Ascending aorta (tissue), 2 donors: ENCODE measurements at regions not wholly inside any gene's neighbourhood (a gene's known extent, or its start where the extent isn't known, plus 50 kb on each side); places are given as distances from the start of the nearest gene placed in this dataset.

ENCODE experiments used
- DNase-seq, 2 donors: peaks; one replicate each; pipeline ENCODE4 v3.0.0-alpha.2; 2019; ENCODE audit warnings: low spot score in 2 of 2
- H3K27ac ChIP-seq, 2 donors: fragments of 200-600 bp; sonication (generic); one replicate each; pipeline ENCODE4 v1.5.1; 2016 to 2017; ENCODE audit warnings: mild to moderate bottlenecking in 1 of 2
- H3K27me3 ChIP-seq: fragments of 200-600 bp; sonication (generic); one replicate; pipeline ENCODE4 v1.5.1; 2017
- H3K36me3 ChIP-seq, 2 donors: fragments of 200-600 bp; sonication (generic); one replicate each; pipeline ENCODE4 v1.5.1; 2016
- H3K4me1 ChIP-seq, 2 donors: fragments of 200-600 bp; sonication (generic); one replicate each; pipeline ENCODE4 v1.5.1; 2016 to 2017; ENCODE audit warnings: mild to moderate bottlenecking in 1 of 2
- H3K4me3 ChIP-seq, 2 donors: fragments of 200-600 bp; sonication (generic); one replicate each; pipeline ENCODE4 v1.5.1; 2016 to 2017; ENCODE audit warnings: mild to moderate bottlenecking in 1 of 2
- H3K9me3 ChIP-seq, 2 donors: fragments of 200-600 bp; sonication (generic); one replicate each; pipeline ENCODE4 v1.5.1; 2016
- CTCF ChIP-seq, 3 experiments: fragments of 200-600 bp in 2 of 3; fragments of 450-650 bp in 1 of 3; sonication (generic) in 2 of 3; IDR thresholded peaks; one replicate each; pipeline ENCODE4 v1.5.1; 2016 to 2019; ENCODE audit warnings: antibody characterized with exemption in 3 of 3, mild to moderate bottlenecking in 1 of 3, moderate library complexity in 1 of 3
- intact Hi-C: fragments of 100-400 bp; cut with DNase I; formaldehyde crosslinking; loops from one replicate; pipeline ENCODE4 v1.15.1; 2023

- H3K36me3 ChIP-seq: no peaks in the 10 kb centered on the region
- no peak for DNase-seq
- no peak overlapping the region for H3K4me3 ChIP-seq
- no peak overlapping the region for H3K27ac ChIP-seq
- H3K4me1 ChIP-seq: no peaks in the 10 kb centered on the region
- no peaks in the 10 kb centered on the region for H3K9me3 ChIP-seq
- no peak for TF ChIP-seq CTCF (IDR thresholded peaks at IDR 0.05)
- intact Hi-C loops: no loop called here
- H3K27me3 ChIP-seq: no peaks in the 10 kb centered on the region
These were observed 514.8 kb upstream of the TENM3 start for GRCh38 chr4:181728305-181728966.

- intact Hi-C loops: no loop called here
- Histone ChIP-seq H3K27ac (no peak overlapping the region), H3K9me3 (no peaks in the 10 kb centered on the region), H3K36me3 (no peaks in the 10 kb centered on the region), H3K27me3 (no peaks in the 10 kb centered on the region), H3K4me1 (no peaks in the 10 kb centered on the region), H3K4me3 (no peak overlapping the region)
- TF ChIP-seq CTCF (IDR thresholded peaks at IDR 0.05): no peak
- DNase-seq: no peak
These were observed 511.3 kb upstream of the TENM3 start for GRCh38 chr4:181731900-181732299.

- intact Hi-C loops: no loop called here
- no peak overlapping the region for H3K4me3 ChIP-seq
- DNase-seq: no peak
- no peaks in the 10 kb centered on the region for H3K36me3 ChIP-seq
- no peak for TF ChIP-seq CTCF (IDR thresholded peaks at IDR 0.05)
- H3K9me3 ChIP-seq: no peaks in the 10 kb centered on the region
- H3K27me3 ChIP-seq: no peaks in the 10 kb centered on the region
- H3K27ac ChIP-seq: no peak overlapping the region
- no peaks in the 10 kb centered on the region for H3K4me1 ChIP-seq
These were observed 505.5 kb upstream of the TENM3 start for GRCh38 chr4:181737744-181738143.

GRCh38 chr4:181739031-181739430, 504.2 kb upstream of the TENM3 start:
- no peaks in the 10 kb centered on the region for H3K27me3 ChIP-seq
- H3K36me3 ChIP-seq: no peaks in the 10 kb centered on the region
- no peak for TF ChIP-seq CTCF (IDR thresholded peaks at IDR 0.05)
- no peaks in the 10 kb centered on the region for H3K4me1 ChIP-seq
- H3K9me3 ChIP-seq: no peaks in the 10 kb centered on the region
- H3K4me3 ChIP-seq: no peak overlapping the region
- no peak overlapping the region for H3K27ac ChIP-seq
- intact Hi-C loops: no loop called here
- DNase-seq: no peak

- no peak for DNase-seq
- intact Hi-C loops: no loop called here
- Histone ChIP-seq H3K27me3 (no peaks in the 10 kb centered on the region), H3K9me3 (no peaks in the 10 kb centered on the region), H3K36me3 (no peaks in the 10 kb centered on the region), H3K4me3 (no peak overlapping the region), H3K27ac (no peak overlapping the region), H3K4me1 (no peaks in the 10 kb centered on the region)
- TF ChIP-seq CTCF (IDR thresholded peaks at IDR 0.05): no peak
These were observed 501.7 kb upstream of the TENM3 start for GRCh38 chr4:181741513-181741912.
